Prostate gland (tissue), 2 donors: ENCODE measurements at regions not wholly inside any gene's neighbourhood (a gene's known extent, or its start where the extent isn't known, plus 50 kb on each side); places are given as distances from the start of the nearest gene placed in this dataset.

Experiments
- POLR2A ChIP-seq: fragments of 450-650 bp; IDR thresholded peaks from one replicate; pipeline ENCODE4 v1.6.1; 2016; ENCODE audit warnings: antibody characterized with exemption, mild to moderate bottlenecking
- POLR2AphosphoS5 ChIP-seq: sonication (generic); formaldehyde crosslinking; IDR thresholded peaks from one replicate; pipeline ENCODE4 v1.6.1; 2017; ENCODE audit warnings: antibody characterized with exemption
- TF ChIP-seq, protein P1 (sequence below), 4 experiments: fragments of 200-600 bp in 2 of 4; fragments of 450-650 bp in 2 of 4; sonication (generic) in 2 of 4; IDR thresholded peaks; 1 replicate in 3 of 4; 2 replicates in 1 of 4; pipeline ENCODE4 v1.5.1; 2016 to 2019; ENCODE audit warnings: antibody characterized with exemption in 4 of 4, mild to moderate bottlenecking in 2 of 4, moderate library complexity in 2 of 4

DNA sequence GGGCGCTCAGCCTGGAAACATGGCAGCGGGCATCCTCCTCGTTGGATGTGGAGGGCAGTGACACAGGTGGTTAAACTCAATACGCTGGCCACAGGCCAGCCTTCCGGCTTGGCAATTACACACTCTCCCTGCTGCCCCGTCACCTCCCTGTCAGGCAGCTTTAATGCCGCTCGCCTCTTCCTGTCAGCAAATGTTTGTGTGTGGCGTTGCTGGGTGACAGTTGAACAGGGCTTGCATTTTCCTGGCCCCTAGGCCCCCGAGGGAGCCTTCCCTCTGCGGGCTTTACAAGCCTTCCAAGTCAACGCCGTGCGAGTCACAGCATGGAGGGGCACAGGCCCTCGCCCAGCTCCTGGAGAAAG lies 620.0 kb downstream of the BCOR start:
- TF ChIP-seq, protein P1, sequence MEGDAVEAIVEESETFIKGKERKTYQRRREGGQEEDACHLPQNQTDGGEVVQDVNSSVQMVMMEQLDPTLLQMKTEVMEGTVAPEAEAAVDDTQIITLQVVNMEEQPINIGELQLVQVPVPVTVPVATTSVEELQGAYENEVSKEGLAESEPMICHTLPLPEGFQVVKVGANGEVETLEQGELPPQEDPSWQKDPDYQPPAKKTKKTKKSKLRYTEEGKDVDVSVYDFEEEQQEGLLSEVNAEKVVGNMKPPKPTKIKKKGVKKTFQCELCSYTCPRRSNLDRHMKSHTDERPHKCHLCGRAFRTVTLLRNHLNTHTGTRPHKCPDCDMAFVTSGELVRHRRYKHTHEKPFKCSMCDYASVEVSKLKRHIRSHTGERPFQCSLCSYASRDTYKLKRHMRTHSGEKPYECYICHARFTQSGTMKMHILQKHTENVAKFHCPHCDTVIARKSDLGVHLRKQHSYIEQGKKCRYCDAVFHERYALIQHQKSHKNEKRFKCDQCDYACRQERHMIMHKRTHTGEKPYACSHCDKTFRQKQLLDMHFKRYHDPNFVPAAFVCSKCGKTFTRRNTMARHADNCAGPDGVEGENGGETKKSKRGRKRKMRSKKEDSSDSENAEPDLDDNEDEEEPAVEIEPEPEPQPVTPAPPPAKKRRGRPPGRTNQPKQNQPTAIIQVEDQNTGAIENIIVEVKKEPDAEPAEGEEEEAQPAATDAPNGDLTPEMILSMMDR (IDR thresholded peaks at IDR 0.05) = no peak
- TF ChIP-seq POLR2A (no peak), POLR2AphosphoS5 (no peak)
